LoVo (cell line): ENCODE measurements at regions not wholly inside any gene's neighbourhood (a gene's known extent, or its start where the extent isn't known, plus 50 kb on each side); places are given as distances from the start of the nearest gene placed in this dataset.

Source experiments
- DNase-seq: peaks from one replicate; pipeline ENCODE4 v3.0.0-alpha.2; 2016; ENCODE audit warnings: low spot score

GRCh38 chr15:80308002-80308401 is 56.0 kb upstream of the CTXND1 start:
- DNase-seq = no peak

- peak; percentile 9 for DNase-seq
Measured at GRCh38 chr15:80309769-80310384, 57.9 kb upstream of the CTXND1 start.

DNA sequence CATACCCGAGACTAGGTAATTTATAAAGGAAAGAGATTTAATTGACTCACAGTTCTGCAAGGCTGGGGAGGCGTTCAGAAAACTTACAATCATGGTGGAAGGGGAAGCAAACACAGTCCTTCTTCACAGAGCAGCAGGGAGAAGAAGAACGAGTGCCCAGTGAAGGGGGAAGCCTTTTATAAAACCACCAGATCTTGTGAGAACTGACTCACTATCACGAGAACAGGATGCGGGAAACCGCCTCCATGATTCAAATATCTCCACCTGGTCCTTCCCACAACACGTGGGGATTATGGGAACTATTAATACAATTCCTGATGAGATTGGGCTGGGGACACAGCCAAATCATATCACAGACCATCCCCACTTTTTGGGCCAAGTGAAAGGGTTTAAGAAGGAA is 58.8 kb upstream of the CTXND1 start:
- no peak for DNase-seq

- no peak for DNase-seq
Measured at GRCh38 chr15:80315289-80315987, 63.4 kb upstream of the CTXND1 start.

- no peak for DNase-seq
Measured at GRCh38 chr15:80317389-80318182, 65.6 kb upstream of the CTXND1 start.

DNA sequence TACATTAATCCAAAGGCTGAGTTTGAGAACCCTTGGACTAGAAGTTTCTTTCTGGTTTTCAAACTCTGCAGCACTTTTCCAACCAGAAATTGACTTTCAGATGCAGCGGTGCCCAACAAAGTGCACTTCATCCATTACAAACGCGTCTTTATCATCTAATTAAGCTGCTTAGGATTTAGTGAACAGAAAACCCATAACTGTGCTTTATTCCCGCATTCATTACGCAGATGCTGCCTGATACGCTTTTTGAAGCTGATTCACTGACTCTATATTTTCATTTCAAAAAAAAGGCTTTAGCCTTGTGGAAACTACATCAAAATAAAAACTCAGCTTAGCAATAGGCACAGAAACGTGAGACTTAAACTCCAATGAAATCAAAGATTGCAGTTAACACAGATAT is 69.8 kb upstream of the CTXND1 start:
- DNase-seq = no peak

- no peak for DNase-seq
Measured at GRCh38 chr15:80323285-80323684, 71.3 kb upstream of the CTXND1 start.

DNA sequence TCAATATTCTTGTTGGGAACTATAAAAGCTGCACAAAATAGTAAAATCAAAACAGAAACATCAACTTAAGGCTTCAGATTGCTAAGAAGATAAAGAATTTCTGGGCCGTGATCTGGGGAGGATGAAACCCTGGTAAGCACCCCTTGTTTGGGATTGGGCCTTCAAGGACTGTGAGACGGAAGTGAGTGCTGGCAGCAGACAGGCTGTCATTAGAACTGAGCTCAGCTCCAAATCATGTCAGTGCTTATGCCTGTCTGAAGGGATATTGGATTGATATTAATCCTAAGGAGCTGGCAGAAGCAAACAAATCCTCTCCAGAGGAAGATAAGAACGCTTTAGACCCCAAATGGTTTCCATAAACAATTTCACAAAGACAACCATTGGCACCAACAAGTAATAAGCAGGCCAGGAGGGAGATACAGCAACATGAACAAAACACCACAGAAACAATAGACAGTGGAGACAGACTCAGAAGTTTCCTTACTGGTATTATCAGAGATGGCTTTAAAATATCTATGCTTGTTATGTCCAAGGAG is 72.6 kb upstream of the CTXND1 start:
- DNase-seq = no peak

GRCh38 chr15:80325206-80325605 is 73.2 kb upstream of the CTXND1 start:
- DNase-seq = no peak

DNA sequence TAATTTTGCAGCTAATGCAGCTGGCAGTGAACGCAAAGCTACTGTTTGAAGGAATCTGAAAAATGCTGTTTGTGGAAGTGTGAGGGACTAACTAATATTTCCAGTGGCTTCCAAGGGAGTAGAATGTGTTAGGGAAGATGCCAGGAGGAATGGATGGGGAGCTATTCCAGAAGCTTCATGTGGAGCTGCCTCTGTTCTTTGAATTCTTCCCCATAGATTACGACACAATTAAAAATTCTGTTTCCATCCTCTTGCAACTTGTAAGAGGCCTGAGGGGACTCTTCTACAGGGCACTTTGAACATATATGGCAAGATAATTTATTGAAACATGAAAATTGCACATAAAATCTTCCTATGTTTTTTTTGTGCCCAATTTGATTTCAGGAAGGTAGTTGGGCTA is 74.3 kb upstream of the CTXND1 start:
- no peak for DNase-seq

DNA sequence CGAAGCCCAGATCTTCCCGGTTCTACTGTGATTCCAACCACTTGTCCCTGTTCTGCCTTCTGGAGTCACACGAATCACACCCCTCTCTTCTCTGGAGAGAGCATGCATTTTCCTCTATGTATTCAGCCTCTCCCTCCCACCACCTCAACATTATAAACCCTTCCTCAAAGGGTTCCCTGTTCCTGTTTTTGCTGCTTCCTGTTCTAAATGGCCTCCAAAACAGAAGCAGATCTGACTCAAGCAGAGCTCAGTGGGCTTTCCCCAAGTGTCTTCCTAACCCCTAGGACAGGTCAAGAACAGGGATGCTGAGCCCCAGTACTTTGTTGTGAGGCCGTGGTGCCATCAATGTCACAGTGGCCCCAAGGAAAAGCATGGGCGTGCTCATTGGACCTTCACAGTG is 75.7 kb upstream of the ARNT2 start:
- DNase-seq = no peak

DNA sequence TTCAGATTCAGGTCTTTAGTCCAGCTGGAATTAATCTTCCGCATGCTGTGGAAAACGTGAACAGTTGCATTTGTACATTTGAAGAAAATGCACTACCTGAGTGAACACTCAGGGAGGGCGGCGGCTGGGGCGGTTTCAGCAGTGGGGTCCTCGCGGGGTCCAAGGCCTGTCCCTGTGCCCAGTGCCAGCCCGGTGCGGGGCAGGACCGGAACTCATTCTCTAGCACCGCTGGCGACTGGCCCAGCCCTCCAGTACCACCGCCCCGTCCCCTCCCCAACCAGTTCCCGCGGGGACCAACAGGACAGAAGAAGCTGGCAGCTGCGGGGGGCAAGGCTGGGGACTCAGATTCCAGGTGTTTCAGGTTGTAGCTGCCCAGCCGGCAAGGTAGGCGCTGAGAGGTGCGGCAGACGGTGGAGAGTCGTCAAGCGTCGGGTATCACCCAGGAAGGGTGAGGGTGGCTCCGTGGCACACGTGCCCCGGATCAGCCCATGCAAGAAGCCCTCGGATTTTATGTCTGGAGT is 72.2 kb upstream of the ARNT2 start:
- no peak for DNase-seq

GRCh38 chr15:80333261-80333660 is 70.9 kb upstream of the ARNT2 start:
- DNase-seq = no peak

DNA sequence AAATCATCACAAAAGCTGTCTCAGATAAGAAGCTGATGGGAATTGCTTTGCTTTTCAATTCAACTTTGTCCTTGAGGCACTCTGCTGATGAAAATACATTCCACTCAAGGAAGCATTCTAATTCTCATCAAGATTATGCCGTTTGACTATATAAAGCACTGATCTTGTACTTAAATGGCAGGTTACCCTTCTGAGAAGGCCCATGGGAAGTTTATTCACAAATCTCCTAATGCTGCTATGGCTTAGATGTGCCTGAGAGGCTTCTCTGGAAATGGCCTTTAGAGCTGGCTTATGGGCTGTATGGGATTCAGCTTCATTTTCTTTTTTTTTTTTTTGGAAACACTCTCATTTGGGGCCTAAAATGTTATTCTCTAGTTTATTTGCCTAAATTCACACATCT is 69.7 kb upstream of the ARNT2 start:
- no peak for DNase-seq

DNA sequence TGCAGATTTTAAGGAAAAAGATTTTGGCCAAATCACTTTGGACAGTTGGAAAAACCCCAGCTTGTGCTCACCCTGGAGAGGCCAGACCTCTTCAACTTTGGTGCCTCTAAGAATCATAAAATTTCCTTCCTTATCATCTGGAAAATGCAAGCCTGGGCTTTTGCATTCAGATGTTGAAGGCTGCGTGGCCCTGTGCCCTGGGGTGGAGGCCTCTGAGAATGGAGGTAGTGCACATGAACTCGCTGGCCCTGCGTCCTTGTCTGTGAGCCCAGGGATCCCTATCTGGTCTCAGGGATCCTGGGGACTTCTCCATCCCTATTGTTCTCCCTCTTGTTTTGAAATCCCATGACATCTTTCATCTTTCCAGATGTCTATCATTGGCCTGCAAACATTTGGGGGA is 64.6 kb upstream of the ARNT2 start:
- DNase-seq = no peak

DNA sequence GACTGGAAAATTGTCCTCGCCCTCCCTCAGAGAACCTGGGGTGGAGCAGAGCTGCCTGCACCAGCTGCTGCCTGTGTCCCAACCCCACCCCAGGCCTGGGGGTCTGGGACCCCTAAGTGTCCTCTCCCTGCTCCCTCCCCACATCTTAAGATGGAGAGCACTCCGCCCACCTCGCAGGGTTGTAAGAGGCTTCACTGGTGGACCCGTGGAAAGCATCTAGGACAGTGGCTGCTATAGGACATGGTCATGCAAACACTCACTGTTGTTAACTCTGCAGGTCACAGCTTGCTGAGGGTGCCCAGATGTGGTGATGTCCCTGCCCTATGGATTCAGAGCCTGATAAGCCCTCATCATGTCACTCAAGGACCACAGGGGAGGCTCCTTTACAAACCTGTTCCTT is 62.0 kb upstream of the ARNT2 start:
- DNase-seq = no peak

GRCh38 chr15:80343554-80343992 is 60.6 kb upstream of the ARNT2 start:
- DNase-seq = no peak

GRCh38 chr15:80350941-80351610 is 53.1 kb upstream of the ARNT2 start:
- no peak for DNase-seq
